Upper lobe of right lung (tissue), 1 donor: ENCODE measurements at regions not wholly inside any gene's neighbourhood (a gene's known extent, or its start where the extent isn't known, plus 50 kb on each side); places are given as distances from the start of the nearest gene placed in this dataset.

ENCODE experiments used
- ATAC-seq: fragments of 200-7000 bp; cut with Tn5 transposase; one replicate; pipeline ENCODE4 v1.9.1; 2020; ENCODE audit warnings: mild to moderate bottlenecking, moderate library complexity
- DNase-seq: peaks from one replicate; pipeline ENCODE4 v3.0.0-alpha.2; 2020
- H3K27ac ChIP-seq: fragments of 200-600 bp; one replicate; pipeline ENCODE4 v1.8.0; 2022
- H3K27me3 ChIP-seq: fragments of 200-600 bp; one replicate; pipeline ENCODE4 v1.8.0; 2022; ENCODE audit warnings: mild to moderate bottlenecking
- H3K36me3 ChIP-seq: fragments of 200-600 bp; one replicate; pipeline ENCODE4 v1.8.0; 2022
- H3K4me1 ChIP-seq: fragments of 200-600 bp; one replicate; pipeline ENCODE4 v1.8.0; 2022
- H3K4me3 ChIP-seq: fragments of 200-600 bp; one replicate; pipeline ENCODE4 v1.8.0; 2022; ENCODE audit warnings: mild to moderate bottlenecking
- H3K9me3 ChIP-seq: fragments of 200-600 bp; one replicate; pipeline ENCODE4 v1.8.0; 2022
- intact Hi-C: fragments of 100-400 bp; cut with DNase I; formaldehyde crosslinking; loops from one replicate; pipeline ENCODE4 v1.11.0; 2022
- TF ChIP-seq, protein P1 (sequence below): fragments of 200-600 bp; IDR thresholded peaks from one replicate; pipeline ENCODE4 v1.8.0; 2022; ENCODE audit warnings: antibody characterized with exemption
- donor health status: DM: no; HTN: yes; CAD: no; lungs with severe emphysema.

GRCh38 chr14:35220027-35220676, 72.0 kb upstream of the PSMA6 start:
- H3K4me3 ChIP-seq: no peak overlapping the region
- ATAC-seq (no peak), DNase-seq (no peak)
- H3K27me3 ChIP-seq: no peaks in the 10 kb centered on the region
- no peaks in the 10 kb centered on the region for H3K9me3 ChIP-seq
- no peaks in the 10 kb centered on the region for H3K36me3 ChIP-seq
- intact Hi-C loops: no loop called here
- H3K4me1 ChIP-seq: peaks cover 5% of the 10 kb centered on the region
- no peak overlapping the region for H3K27ac ChIP-seq
- TF ChIP-seq, protein P1, sequence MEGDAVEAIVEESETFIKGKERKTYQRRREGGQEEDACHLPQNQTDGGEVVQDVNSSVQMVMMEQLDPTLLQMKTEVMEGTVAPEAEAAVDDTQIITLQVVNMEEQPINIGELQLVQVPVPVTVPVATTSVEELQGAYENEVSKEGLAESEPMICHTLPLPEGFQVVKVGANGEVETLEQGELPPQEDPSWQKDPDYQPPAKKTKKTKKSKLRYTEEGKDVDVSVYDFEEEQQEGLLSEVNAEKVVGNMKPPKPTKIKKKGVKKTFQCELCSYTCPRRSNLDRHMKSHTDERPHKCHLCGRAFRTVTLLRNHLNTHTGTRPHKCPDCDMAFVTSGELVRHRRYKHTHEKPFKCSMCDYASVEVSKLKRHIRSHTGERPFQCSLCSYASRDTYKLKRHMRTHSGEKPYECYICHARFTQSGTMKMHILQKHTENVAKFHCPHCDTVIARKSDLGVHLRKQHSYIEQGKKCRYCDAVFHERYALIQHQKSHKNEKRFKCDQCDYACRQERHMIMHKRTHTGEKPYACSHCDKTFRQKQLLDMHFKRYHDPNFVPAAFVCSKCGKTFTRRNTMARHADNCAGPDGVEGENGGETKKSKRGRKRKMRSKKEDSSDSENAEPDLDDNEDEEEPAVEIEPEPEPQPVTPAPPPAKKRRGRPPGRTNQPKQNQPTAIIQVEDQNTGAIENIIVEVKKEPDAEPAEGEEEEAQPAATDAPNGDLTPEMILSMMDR: no peak

DNA sequence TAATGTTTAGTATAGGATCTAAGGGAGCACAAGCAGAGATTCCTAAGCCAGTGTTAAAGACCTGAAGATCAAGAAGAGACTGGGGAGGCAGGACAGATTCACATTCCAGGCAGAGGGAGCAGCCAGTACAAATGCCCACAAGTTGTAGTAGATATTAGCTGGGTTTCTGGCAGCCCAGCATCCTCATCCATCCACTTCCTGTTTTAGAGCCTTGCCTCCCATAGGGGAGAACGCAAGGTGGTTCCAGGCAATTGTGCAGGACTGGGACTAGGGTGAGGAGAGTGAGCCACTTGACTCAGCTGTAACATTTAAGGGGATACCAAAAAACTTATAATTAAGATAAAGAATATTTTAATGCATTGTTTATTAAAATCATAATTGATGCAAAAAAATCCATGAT, 71.3 kb upstream of the PSMA6 start:
- Histone ChIP-seq H3K27me3 (no peaks in the 10 kb centered on the region), H3K4me1 (no peaks in the 10 kb centered on the region), H3K9me3 (no peaks in the 10 kb centered on the region), H3K36me3 (no peaks in the 10 kb centered on the region), H3K4me3 (no peak overlapping the region), H3K27ac (no peak overlapping the region)
- intact Hi-C loops: no loop called here
- DNase-seq: no peak
- ATAC-seq: no peak
- TF ChIP-seq, protein P1: no peak

DNA sequence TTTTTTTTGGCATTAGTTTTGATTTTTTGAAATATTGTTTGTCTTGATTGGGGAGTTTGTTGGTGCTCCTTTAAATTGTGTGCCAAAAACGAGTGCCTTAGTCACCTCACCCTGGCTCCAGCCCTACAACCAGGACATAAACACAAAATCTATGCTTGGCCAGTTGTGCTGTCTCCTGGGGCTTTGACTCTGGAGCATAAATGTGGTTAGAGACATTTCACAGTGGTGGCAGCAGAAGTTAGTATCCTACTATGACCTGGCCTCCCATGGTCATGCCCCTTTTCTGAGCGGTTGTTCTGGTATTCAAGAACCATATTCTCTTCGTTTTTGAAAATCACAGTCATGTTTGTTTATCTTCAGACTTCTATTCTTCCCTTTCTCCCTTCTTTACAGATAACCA, 70.7 kb upstream of the PSMA6 start:
- DNase-seq: no peak
- no peaks in the 10 kb centered on the region for H3K36me3 ChIP-seq
- intact Hi-C loops: no loop called here
- H3K4me3 ChIP-seq: no peak overlapping the region
- H3K27ac ChIP-seq: no peak overlapping the region
- H3K27me3 ChIP-seq: no peaks in the 10 kb centered on the region
- no peak for ATAC-seq
- H3K9me3 ChIP-seq: no peaks in the 10 kb centered on the region
- no peaks in the 10 kb centered on the region for H3K4me1 ChIP-seq
- TF ChIP-seq, protein P1: no peak

DNA sequence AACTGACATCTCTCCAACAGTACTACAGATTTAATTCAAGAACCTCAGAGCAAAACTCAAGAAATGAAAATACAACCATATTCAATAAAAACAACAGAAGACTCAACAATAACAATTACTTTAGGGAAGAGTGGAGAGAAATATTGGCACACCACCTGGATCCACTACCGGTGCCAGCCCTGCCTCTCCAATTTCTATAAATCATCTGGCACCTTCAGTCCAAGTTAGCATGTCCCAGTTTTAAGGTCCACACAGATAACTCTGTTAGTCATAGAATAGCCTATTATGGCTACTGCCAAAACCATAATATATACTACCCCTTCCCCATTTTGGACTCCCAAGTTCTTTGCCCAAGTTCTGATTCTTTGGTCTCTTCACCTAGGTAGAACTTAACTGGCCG, 69.9 kb upstream of the PSMA6 start:
- Histone ChIP-seq H3K27me3 (no peaks in the 10 kb centered on the region), H3K4me1 (no peaks in the 10 kb centered on the region), H3K36me3 (no peaks in the 10 kb centered on the region), H3K4me3 (no peak overlapping the region), H3K9me3 (no peaks in the 10 kb centered on the region), H3K27ac (no peak overlapping the region)
- ATAC-seq (no peak), DNase-seq (no peak)
- intact Hi-C loops: no loop called here
- TF ChIP-seq, protein P1: no peak

DNA sequence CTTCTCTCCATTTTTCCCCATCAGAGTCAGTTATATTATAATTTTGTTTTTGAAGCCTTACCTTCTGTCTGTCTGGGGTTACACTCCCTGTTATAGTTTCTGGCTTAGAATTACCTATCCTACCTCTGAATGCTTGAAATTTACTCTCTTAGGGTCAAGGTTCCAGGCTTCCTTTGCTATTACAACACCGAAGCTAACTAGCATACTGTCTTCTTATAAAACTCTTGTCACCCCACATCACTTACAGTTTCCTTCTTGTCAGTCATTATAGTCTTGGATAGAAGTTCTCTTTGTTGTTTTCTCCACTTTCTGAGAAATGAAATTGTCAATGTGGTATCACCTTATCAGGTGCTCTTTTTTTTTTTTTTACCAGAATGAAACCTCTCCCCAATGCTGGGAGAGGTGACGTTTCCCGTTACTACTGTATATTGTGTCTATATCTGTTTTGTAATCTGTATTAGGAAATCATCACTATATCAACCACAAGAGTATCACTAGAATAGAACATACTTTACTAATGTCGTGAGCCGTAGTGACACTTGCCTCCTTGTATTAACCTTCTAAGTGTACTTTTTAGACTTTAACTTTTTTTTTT, 69.2 kb upstream of the PSMA6 start:
- no peak for DNase-seq
- Histone ChIP-seq H3K36me3 (no peaks in the 10 kb centered on the region), H3K4me3 (no peak overlapping the region), H3K9me3 (no peaks in the 10 kb centered on the region), H3K4me1 (no peaks in the 10 kb centered on the region), H3K27me3 (no peaks in the 10 kb centered on the region), H3K27ac (no peak overlapping the region)
- ATAC-seq: peak; percentile 71
- intact Hi-C loops: no loop called here
- TF ChIP-seq, protein P1: no peak
